ENCODE measurements at regions not wholly inside any gene's neighbourhood (a gene's known extent, or its start where the extent isn't known, plus 50 kb on each side); places are given as distances from the start of the nearest gene placed in this dataset.

GRCh38 chr5:43773478-43773844, 170.5 kb downstream of the NNT start:
- TF ChIP-seq, protein P1, sequence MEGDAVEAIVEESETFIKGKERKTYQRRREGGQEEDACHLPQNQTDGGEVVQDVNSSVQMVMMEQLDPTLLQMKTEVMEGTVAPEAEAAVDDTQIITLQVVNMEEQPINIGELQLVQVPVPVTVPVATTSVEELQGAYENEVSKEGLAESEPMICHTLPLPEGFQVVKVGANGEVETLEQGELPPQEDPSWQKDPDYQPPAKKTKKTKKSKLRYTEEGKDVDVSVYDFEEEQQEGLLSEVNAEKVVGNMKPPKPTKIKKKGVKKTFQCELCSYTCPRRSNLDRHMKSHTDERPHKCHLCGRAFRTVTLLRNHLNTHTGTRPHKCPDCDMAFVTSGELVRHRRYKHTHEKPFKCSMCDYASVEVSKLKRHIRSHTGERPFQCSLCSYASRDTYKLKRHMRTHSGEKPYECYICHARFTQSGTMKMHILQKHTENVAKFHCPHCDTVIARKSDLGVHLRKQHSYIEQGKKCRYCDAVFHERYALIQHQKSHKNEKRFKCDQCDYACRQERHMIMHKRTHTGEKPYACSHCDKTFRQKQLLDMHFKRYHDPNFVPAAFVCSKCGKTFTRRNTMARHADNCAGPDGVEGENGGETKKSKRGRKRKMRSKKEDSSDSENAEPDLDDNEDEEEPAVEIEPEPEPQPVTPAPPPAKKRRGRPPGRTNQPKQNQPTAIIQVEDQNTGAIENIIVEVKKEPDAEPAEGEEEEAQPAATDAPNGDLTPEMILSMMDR (IDR thresholded peaks at IDR 0.05): no peak
- no peak for TF ChIP-seq EZH2phosphoT487 (IDR thresholded peaks at IDR 0.05; ENCODE audit: borderline replicate concordance, low read depth)
- no peak for TF ChIP-seq NRF1 (IDR thresholded peaks at IDR 0.05; ENCODE audit: low read depth, low read length)
- TF ChIP-seq POLR2AphosphoS5 (IDR thresholded peaks at IDR 0.05; ENCODE audit: low read depth, low read length): no peak
- no peak for TF ChIP-seq TAF1 (IDR thresholded peaks at IDR 0.05; ENCODE audit: borderline replicate concordance, low read depth, low read length)
- TF ChIP-seq SIN3A (IDR thresholded peaks at IDR 0.05; ENCODE audit: borderline replicate concordance, low read depth, low read length): no peak
- no peak for TF ChIP-seq CHD2 (IDR thresholded peaks at IDR 0.05; ENCODE audit: low read length, partially characterized antibody)
- TF ChIP-seq SMC3 (IDR thresholded peaks at IDR 0.05; ENCODE audit: low read depth, low read length): no peak
- TF ChIP-seq GABPA (IDR thresholded peaks at IDR 0.05; ENCODE audit: low read depth): no peak

All from SK-N-SH (cell line).